ENCODE measurements at regions not wholly inside any gene's neighbourhood (a gene's known extent, or its start where the extent isn't known, plus 50 kb on each side); places are given as distances from the start of the nearest gene placed in this dataset.

DNA sequence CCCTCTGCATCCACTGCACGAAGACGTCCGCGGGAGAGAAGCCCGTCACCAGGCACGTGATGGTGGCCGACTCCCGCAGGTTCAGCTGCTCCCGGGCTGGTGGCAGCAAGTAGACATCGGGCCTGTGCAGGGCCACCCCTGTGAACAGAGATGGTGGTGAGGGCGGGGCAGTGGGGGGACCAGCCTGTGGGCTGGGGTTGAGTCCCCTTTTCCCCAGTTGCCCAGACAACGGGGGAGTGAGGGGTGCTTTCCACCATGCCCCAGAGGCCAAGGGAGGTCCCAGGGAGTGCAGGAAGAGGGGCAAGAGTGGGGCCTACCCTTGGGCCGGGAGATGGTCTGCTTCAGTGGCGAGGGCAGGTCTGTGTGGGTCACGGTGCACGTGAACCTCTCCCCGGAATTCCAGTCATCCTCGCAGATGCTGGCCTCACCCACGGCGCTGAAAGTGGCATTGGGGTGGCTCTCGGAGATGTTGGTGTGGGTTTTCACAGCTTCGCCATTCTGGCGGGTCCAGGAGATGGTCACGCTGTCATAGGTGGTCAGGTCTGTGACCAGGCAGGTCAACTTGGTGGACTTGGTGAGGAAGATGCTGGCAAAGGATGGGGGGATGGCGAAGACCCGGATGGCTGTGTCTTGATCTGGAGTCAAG lies 328.3 kb downstream of the TMEM121 start:
- no peaks in the 10 kb centered on the region for H3K9me3 ChIP-seq
- TF ChIP-seq, protein P1, sequence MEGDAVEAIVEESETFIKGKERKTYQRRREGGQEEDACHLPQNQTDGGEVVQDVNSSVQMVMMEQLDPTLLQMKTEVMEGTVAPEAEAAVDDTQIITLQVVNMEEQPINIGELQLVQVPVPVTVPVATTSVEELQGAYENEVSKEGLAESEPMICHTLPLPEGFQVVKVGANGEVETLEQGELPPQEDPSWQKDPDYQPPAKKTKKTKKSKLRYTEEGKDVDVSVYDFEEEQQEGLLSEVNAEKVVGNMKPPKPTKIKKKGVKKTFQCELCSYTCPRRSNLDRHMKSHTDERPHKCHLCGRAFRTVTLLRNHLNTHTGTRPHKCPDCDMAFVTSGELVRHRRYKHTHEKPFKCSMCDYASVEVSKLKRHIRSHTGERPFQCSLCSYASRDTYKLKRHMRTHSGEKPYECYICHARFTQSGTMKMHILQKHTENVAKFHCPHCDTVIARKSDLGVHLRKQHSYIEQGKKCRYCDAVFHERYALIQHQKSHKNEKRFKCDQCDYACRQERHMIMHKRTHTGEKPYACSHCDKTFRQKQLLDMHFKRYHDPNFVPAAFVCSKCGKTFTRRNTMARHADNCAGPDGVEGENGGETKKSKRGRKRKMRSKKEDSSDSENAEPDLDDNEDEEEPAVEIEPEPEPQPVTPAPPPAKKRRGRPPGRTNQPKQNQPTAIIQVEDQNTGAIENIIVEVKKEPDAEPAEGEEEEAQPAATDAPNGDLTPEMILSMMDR (IDR thresholded peaks at IDR 0.05) = no peak
- H3K4me1 ChIP-seq = no peaks in the 10 kb centered on the region
- H3K36me3 ChIP-seq = no peaks in the 10 kb centered on the region
- no peak overlapping the region for H3K27ac ChIP-seq
- H3K4me3 ChIP-seq = no peak overlapping the region
- intact Hi-C loops (cut with DNase I) = no loop called here
- no peaks in the 10 kb centered on the region for H3K27me3 ChIP-seq
- peak in 1 of 2 donors; percentile 81 for DNase-seq (ENCODE audit: extremely low spot score in 2 of 2)

DNA sequence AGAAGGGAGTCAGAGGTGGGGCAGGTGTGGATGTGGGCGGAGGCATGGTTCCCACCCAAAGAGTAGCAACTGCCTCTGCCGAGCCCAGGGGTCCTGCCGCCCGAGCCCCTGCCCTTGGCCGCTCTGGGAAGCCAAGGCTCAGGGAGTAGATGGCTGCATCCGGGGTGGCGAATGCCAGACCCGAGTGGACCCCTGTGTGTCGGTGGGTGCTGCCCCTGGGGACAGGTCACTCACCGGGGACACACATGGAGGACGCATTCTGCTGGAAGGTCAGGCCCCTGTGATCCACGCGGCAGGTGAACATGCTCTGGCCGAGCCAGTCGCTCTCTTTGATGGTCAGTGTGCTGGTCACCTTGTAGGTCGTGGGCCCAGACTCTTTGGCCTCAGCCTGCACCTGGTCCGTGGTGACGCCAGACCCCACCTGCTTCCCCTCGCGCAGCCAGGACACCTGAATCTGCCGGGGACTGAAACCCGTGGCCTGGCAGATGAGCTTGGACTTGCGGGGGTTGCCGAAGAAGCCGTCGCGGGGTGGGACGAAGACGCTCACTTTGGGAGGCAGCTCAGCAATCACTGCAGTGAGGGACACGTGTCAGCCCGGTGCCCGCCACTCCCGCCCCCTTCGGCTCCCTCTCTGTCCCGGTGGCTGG lies 329.0 kb downstream of the TMEM121 start:
- no peaks in the 10 kb centered on the region for H3K27me3 ChIP-seq
- intact Hi-C loops (cut with DNase I) = no loop called here
- peak; percentile 69 to 92 for DNase-seq (ENCODE audit: extremely low spot score in 2 of 2)

DNA sequence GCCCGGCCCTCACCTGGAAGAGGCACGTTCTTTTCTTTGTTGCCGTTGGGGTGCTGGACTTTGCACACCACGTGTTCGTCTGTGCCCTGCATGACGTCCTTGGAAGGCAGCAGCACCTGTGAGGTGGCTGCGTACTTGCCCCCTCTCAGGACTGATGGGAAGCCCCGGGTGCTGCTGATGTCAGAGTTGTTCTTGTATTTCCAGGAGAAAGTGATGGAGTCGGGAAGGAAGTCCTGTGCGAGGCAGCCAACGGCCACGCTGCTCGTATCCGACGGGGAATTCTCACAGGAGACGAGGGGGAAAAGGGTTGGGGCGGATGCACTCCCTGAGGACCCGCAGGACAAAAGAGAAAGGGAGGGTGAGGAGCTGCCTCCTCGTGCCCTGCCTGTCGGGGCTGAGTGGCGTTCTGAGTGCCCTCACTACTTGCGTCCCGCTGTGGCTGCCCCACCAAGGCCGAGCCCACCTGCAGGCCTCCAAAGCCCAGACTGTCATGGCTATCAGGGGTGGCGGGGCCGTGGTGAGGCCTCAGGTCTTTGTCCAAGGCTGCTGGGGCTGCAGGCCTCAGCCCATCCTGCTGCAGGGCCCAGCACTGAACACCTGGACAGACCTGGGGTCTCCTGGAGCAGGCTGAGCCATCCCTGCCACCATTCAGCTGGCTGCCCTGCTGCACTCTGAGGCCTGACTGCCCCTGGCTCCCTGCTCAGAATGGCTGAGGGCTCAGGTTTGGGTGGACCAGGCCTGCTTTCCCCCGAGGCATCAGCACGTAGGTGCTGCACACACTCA lies 329.7 kb downstream of the TMEM121 start:
- Histone ChIP-seq H3K27ac (no peak overlapping the region), H3K27me3 (no peaks in the 10 kb centered on the region), H3K9me3 (no peaks in the 10 kb centered on the region), H3K4me1 (no peaks in the 10 kb centered on the region), H3K4me3 (no peak overlapping the region), H3K36me3 (no peaks in the 10 kb centered on the region)
- intact Hi-C loops (cut with DNase I) = no loop called here
- DNase-seq (ENCODE audit: extremely low spot score in 2 of 2) = peak in 1 of 2 donors; percentile 37
- no peak for TF ChIP-seq POLR2A (IDR thresholded peaks at IDR 0.05)
- no peak for TF ChIP-seq POLR2AphosphoS5 (IDR thresholded peaks at IDR 0.05; ENCODE audit: insufficient read depth in 1 of 2, low read depth in 1 of 2)
- TF ChIP-seq, protein P1 (IDR thresholded peaks at IDR 0.05) = no peak

More for the DNA sequence above, 329.0 kb downstream of the TMEM121 start:
- TF ChIP-seq, protein P1 (IDR thresholded peaks at IDR 0.05) = no peak
- TF ChIP-seq POLR2A (IDR thresholded peaks at IDR 0.05) (no peak), POLR2AphosphoS5 (IDR thresholded peaks at IDR 0.05; ENCODE audit: insufficient read depth in 1 of 2, low read depth in 1 of 2) (no peak)
- no peak overlapping the region for H3K27ac ChIP-seq
- no peaks in the 10 kb centered on the region for H3K4me1 ChIP-seq
- H3K9me3 ChIP-seq = no peaks in the 10 kb centered on the region
- no peak overlapping the region for H3K4me3 ChIP-seq
- H3K36me3 ChIP-seq = no peaks in the 10 kb centered on the region

DNA sequence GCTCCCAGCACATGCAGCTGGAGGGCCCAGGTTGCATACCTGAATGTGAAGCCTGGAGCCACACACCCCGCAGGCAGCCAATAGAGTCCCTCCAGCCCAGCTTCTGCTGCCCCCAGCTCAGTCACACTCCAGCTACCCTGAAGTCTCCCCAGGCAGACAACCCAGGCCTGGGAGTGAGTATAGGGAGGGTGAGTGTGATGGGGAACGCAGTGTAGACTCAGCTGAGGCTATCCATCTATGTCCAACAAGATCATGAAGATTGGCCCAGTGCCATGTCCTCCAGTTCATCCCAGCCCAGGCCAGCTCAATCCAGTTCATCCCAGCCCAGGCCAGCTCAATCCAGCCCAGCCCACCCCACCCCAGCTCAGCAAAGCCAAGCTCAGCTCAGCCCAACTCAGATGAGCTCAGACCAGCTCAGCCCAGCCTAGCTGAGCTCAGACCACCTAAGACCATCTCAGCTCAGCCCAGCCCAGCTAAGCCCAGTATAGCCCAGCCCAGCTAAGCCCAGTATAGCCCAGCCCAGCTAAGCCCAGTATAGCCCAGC lies 330.4 kb downstream of the TMEM121 start:
- Histone ChIP-seq H3K4me1 (no peaks in the 10 kb centered on the region), H3K36me3 (no peaks in the 10 kb centered on the region), H3K4me3 (no peak overlapping the region), H3K27me3 (no peaks in the 10 kb centered on the region), H3K9me3 (no peaks in the 10 kb centered on the region), H3K27ac (no peak overlapping the region)
- intact Hi-C loops (cut with DNase I) = no loop called here
- DNase-seq (ENCODE audit: extremely low spot score in 2 of 2) = peak in 1 of 2 donors; percentile 29
- TF ChIP-seq, protein P1 (IDR thresholded peaks at IDR 0.05) = no peak
- TF ChIP-seq POLR2A (IDR thresholded peaks at IDR 0.05) (no peak), POLR2AphosphoS5 (IDR thresholded peaks at IDR 0.05; ENCODE audit: insufficient read depth in 1 of 2, low read depth in 1 of 2) (no peak)
